ENCODE measurements at regions not wholly inside any gene's neighbourhood (a gene's known extent, or its start where the extent isn't known, plus 50 kb on each side); places are given as distances from the start of the nearest gene placed in this dataset.
A peak's percentile ranks its signal among the peaks of the same experiment; 100 is the strongest.

GRCh38 chr1:219119839-219120238 lies 53.8 kb upstream of the LYPLAL1 start (continued):
- no peak for TF ChIP-seq HBP1 (CRISPR knock-in tag; IDR thresholded peaks at IDR 0.05)
- peak; percentile 92 for TF ChIP-seq CEBPB (tag; IDR thresholded peaks at IDR 0.05)
- no peak for TF ChIP-seq CC2D1A (IDR thresholded peaks at IDR 0.05)
- TF ChIP-seq ETV1 (tag; conservative IDR thresholded peaks at IDR 0.05; ENCODE audit: low read depth): no peak
- no peak for TF ChIP-seq MYBL2 (IDR thresholded peaks at IDR 0.05; ENCODE audit: low read depth)
- TF ChIP-seq MYBL2 (CRISPR knock-in tag; IDR thresholded peaks at IDR 0.05; ENCODE audit: borderline replicate concordance): no peak
- TF ChIP-seq NKRF (IDR thresholded peaks at IDR 0.05; ENCODE audit: borderline replicate concordance): no peak
- 0 out of 2 replicates have a peak, but pooled peaks have one; percentile 18 for TF ChIP-seq HDGF (IDR thresholded peaks at IDR 0.05)
- no peak for TF ChIP-seq ZFP1 (CRISPR knock-in tag; IDR thresholded peaks at IDR 0.05)
- TF ChIP-seq CHCHD3 (CRISPR knock-in tag; IDR thresholded peaks at IDR 0.05): no peak
- no peak for TF ChIP-seq NONO (IDR thresholded peaks at IDR 0.05; ENCODE audit: low read depth in 2 of 2, low read length in 1 of 2)
- TF ChIP-seq MAFG (tag; conservative IDR thresholded peaks at IDR 0.05): peak; percentile 70
- 0 out of 2 replicates have a peak, but pooled peaks have one; percentile 2 for TF ChIP-seq MAFF (IDR thresholded peaks at IDR 0.05; ENCODE audit: low read length)
- TF ChIP-seq ZNF589 (CRISPR knock-in tag; IDR thresholded peaks at IDR 0.05; ENCODE audit: low read depth): 0 out of 2 replicates have a peak, but pooled peaks have one; percentile 21
- TF ChIP-seq MAFK (IDR thresholded peaks at IDR 0.05; ENCODE audit: low read length): peak; percentile 42
- no peak for TF ChIP-seq GTF2E2 (tag; IDR thresholded peaks at IDR 0.05)
- TF ChIP-seq HINFP (tag; conservative IDR thresholded peaks at IDR 0.05; ENCODE audit: low read depth): peak; percentile 57; the same call in 1 of the 2 replicates
- no peak for TF ChIP-seq ZHX1 (conservative IDR thresholded peaks at IDR 0.05; ENCODE audit: low read length)
- TF ChIP-seq LEF1 (IDR thresholded peaks at IDR 0.05): no peak
- TF ChIP-seq BMI1 (IDR thresholded peaks at IDR 0.05; ENCODE audit: low read length): no peak
